GM18517 (cell line): ENCODE measurements at regions not wholly inside any gene's neighbourhood (a gene's known extent, or its start where the extent isn't known, plus 50 kb on each side); places are given as distances from the start of the nearest gene placed in this dataset.

Experiments
- ATAC-seq: cut with Tn5 transposase; IDR thresholded peaks from one replicate; pipeline ENCODE4 v1.9.1; 2021; ENCODE audit warnings: mild to moderate bottlenecking, moderate library complexity; ENCODE audit not compliant: unreplicated experiment

GRCh38 chr7:49344556-49344955, 420.2 kb downstream of the CDC14C start:
- no peak for ATAC-seq

- no peak for ATAC-seq
These were observed 422.0 kb downstream of the CDC14C start for GRCh38 chr7:49346195-49346899.

GRCh38 chr7:49367072-49367471, 406.4 kb upstream of the VWC2 start:
- no peak for ATAC-seq

GRCh38 chr7:49371771-49372170, 401.7 kb upstream of the VWC2 start:
- no peak for ATAC-seq

GRCh38 chr7:49376817-49377375, 396.5 kb upstream of the VWC2 start:
- no peak for ATAC-seq

GRCh38 chr7:49386792-49387191, 386.6 kb upstream of the VWC2 start:
- ATAC-seq = no peak

GRCh38 chr7:49389871-49390479, 383.5 kb upstream of the VWC2 start:
- no peak for ATAC-seq

GRCh38 chr7:49396229-49396628, 377.2 kb upstream of the VWC2 start:
- no peak for ATAC-seq

GRCh38 chr7:49397750-49398149, 375.7 kb upstream of the VWC2 start:
- ATAC-seq = no peak

- ATAC-seq = no peak
These were observed 375.2 kb upstream of the VWC2 start for GRCh38 chr7:49398236-49398635.

GRCh38 chr7:49398746-49399145, 374.7 kb upstream of the VWC2 start:
- ATAC-seq = no peak

GRCh38 chr7:49400891-49401550, 372.4 kb upstream of the VWC2 start:
- no peak for ATAC-seq

GRCh38 chr7:49403844-49404243, 369.6 kb upstream of the VWC2 start:
- no peak for ATAC-seq

GRCh38 chr7:49407205-49407604, 366.2 kb upstream of the VWC2 start:
- no peak for ATAC-seq

GRCh38 chr7:49417034-49417433, 356.4 kb upstream of the VWC2 start:
- ATAC-seq = no peak

- ATAC-seq = no peak
These were observed 354.5 kb upstream of the VWC2 start for GRCh38 chr7:49418963-49419362.

GRCh38 chr7:49422564-49422963, 350.9 kb upstream of the VWC2 start:
- ATAC-seq = no peak

- no peak for ATAC-seq
These were observed 349.3 kb upstream of the VWC2 start for GRCh38 chr7:49424109-49424508.

- ATAC-seq = no peak
These were observed 348.1 kb upstream of the VWC2 start for GRCh38 chr7:49425277-49425818.

- no peak for ATAC-seq
These were observed 341.2 kb upstream of the VWC2 start for GRCh38 chr7:49432254-49432653.

GRCh38 chr7:49433794-49434193, 339.6 kb upstream of the VWC2 start:
- no peak for ATAC-seq

- no peak for ATAC-seq
These were observed 338.6 kb upstream of the VWC2 start for GRCh38 chr7:49434846-49435245.
